Endothelial cell of umbilical vein (primary cell): ENCODE measurements at regions not wholly inside any gene's neighbourhood (a gene's known extent, or its start where the extent isn't known, plus 50 kb on each side); places are given as distances from the start of the nearest gene placed in this dataset.

Experiments used
- BruUV-seq: library from RNA; stranded (reverse); fragments of 400-500 nt; replicated peaks from 2 replicates; lab custom pipeline; 2021; lab: Mats Ljungman, UMichigan
- CTCF ChIA-PET: fragments of 300-600, 350-600 bp; sonication (Branson Sonifier 250); formaldehyde crosslinking; loops from one replicate; lab custom pipeline; 2021; ENCODE audit warnings: antibody characterized with exemption, inconsistent platforms; lab: Charles Lee
- POLR2A ChIA-PET: fragments of 300-600, 350-600 bp; sonication (Branson Sonifier 250); formaldehyde crosslinking; loops from one replicate; lab custom pipeline; 2021; ENCODE audit warnings: antibody characterized with exemption, inconsistent platforms; lab: Charles Lee
- DNase-seq: peaks from one replicate; pipeline ENCODE4 v3.0.0-alpha.2; 2011; ENCODE audit warnings: low read depth, low spot score
- FAIRE-seq: peaks from 2 replicates; lab custom pipeline; 2011; peaks lifted over from hg19 to GRCh38; lab: Jason Lieb, UNC
- H2AFZ ChIP-seq: 2 replicates; pipeline ENCODE4 v1.6.0; 2012; ENCODE audit warnings: low read depth, low read length, control low read depth, inconsistent platforms
- H3K27ac ChIP-seq: 2 replicates; pipeline ENCODE4 v1.5.1; 2011; ENCODE audit warnings: low read depth, mild to moderate bottlenecking, control low read depth, low read length, moderate library complexity; ENCODE audit not compliant: insufficient read depth
- H3K27me3 ChIP-seq, 2 experiments: 2 replicates each; pipeline versions ENCODE4 v1.6.0 to v1.6.1; 2011; ENCODE audit warnings: low read length in 2 of 2, mixed read lengths in 1 of 2; ENCODE audit not compliant: control insufficient read depth in 2 of 2, insufficient read depth in 2 of 2
- H3K36me3 ChIP-seq, 2 experiments: 2 replicates in 1 of 2; 3 replicates in 1 of 2; pipeline ENCODE4 v1.5.1; 2011; ENCODE audit warnings: low read length in 2 of 2, mild to moderate bottlenecking in 1 of 2, moderate library complexity in 1 of 2; ENCODE audit not compliant: control insufficient read depth in 2 of 2, insufficient read depth in 2 of 2; ENCODE audit errors: extremely low read depth in 1 of 2
- H3K4me1 ChIP-seq: 3 replicates; pipeline ENCODE4 v1.5.1; 2011; ENCODE audit warnings: mild to moderate bottlenecking, low read length; ENCODE audit not compliant: control insufficient read depth, insufficient read depth; ENCODE audit errors: extremely low read depth
- H3K4me2 ChIP-seq: 2 replicates; pipeline ENCODE4 v1.6.1; 2011; ENCODE audit warnings: low read length, control low read depth, mixed read lengths; ENCODE audit not compliant: insufficient read depth
- H3K4me3 ChIP-seq, 3 experiments: fragments of 200-600 bp in 1 of 3; sonication (generic), shearing (Covaris generic) in 1 of 3; replicated peaks in 1 of 3; 2 replicates each; pipeline ENCODE4 v1.5.1; 2011 to 2016; ENCODE audit warnings: control low read depth in 3 of 3, low read length in 3 of 3, mild to moderate bottlenecking in 2 of 3, inconsistent platforms in 1 of 3, low read depth in 1 of 3, moderate library complexity in 1 of 3; ENCODE audit not compliant: insufficient read depth in 1 of 3
- H3K79me2 ChIP-seq: 2 replicates; pipeline ENCODE4 v1.6.0; 2012; ENCODE audit warnings: low read length, inconsistent platforms; ENCODE audit not compliant: control insufficient read depth, insufficient read depth
- H3K9ac ChIP-seq: replicated peaks from 2 replicates; pipeline ENCODE3; 2011; ENCODE audit warnings: low read length, control low read depth; ENCODE audit not compliant: insufficient read depth; ENCODE audit errors: extremely low read depth
- H3K9me1 ChIP-seq: replicated peaks from 3 replicates; pipeline ENCODE4 v1.6.0; 2011; ENCODE audit warnings: mild to moderate bottlenecking, low read length; ENCODE audit not compliant: control insufficient read depth, insufficient read depth; ENCODE audit errors: extremely low read depth
- H3K9me3 ChIP-seq: replicated peaks from 2 replicates; pipeline ENCODE4 v1.5.1; 2012; ENCODE audit warnings: low read length, inconsistent platforms; ENCODE audit not compliant: control insufficient read depth, insufficient read depth
- H4K20me1 ChIP-seq: replicated peaks from 2 replicates; pipeline ENCODE3; 2011; ENCODE audit warnings: mild to moderate bottlenecking, low read length; ENCODE audit not compliant: control insufficient read depth, insufficient read depth; ENCODE audit errors: extremely low read depth
- CTCF ChIP-seq, 2 donors: IDR thresholded peaks; 1 replicate in 1 of 2; 2 replicates in 1 of 2; pipeline ENCODE4 v1.5.1; 2011; ENCODE audit warnings: low read length in 2 of 2, mild to moderate bottlenecking in 2 of 2, moderate library complexity in 2 of 2, control low read depth in 1 of 2, inconsistent platforms in 1 of 2, low read depth in 1 of 2; ENCODE audit not compliant: insufficient read depth in 1 of 2; ENCODE audit errors: extremely low read depth in 1 of 2
- EZH2 ChIP-seq: IDR thresholded peaks from 2 replicates; pipeline ENCODE4 v1.6.1; 2012; ENCODE audit warnings: borderline replicate concordance, low read depth, mild to moderate bottlenecking, moderate library complexity, low read length, inconsistent platforms; ENCODE audit not compliant: severe bottlenecking
- FOS ChIP-seq: IDR thresholded peaks from 2 replicates; pipeline ENCODE4 v1.6.1; 2011; ENCODE audit warnings: mild to moderate bottlenecking, low read length, moderate library complexity, borderline replicate concordance; ENCODE audit not compliant: insufficient read depth
- JUN ChIP-seq: IDR thresholded peaks from 2 replicates; pipeline ENCODE4 v1.6.1; 2011; ENCODE audit warnings: borderline replicate concordance, low read depth; ENCODE audit not compliant: insufficient read length, insufficient read depth
- MAX ChIP-seq: IDR thresholded peaks from 2 replicates; pipeline ENCODE4 v1.6.1; 2011; ENCODE audit not compliant: insufficient read depth, insufficient read length
- MYC ChIP-seq: IDR thresholded peaks from one replicate; pipeline ENCODE4 v1.6.1; 2011; ENCODE audit warnings: mild to moderate bottlenecking, low read depth, low read length
- POLR2A ChIP-seq: IDR thresholded peaks from 2 replicates; pipeline ENCODE4 v1.6.1; 2012; ENCODE audit warnings: low read depth, mild to moderate bottlenecking, control low read depth, low read length
- POLR2AphosphoS5 ChIP-seq: IDR thresholded peaks from 2 replicates; pipeline ENCODE4 v1.6.1; 2012; ENCODE audit warnings: low read depth, mild to moderate bottlenecking, control low read depth, low read length, moderate library complexity; ENCODE audit not compliant: insufficient read depth
- dilution Hi-C: fragments of 300-500 bp; cut with MboI; formaldehyde crosslinking; loops from one replicate; pipeline ENCODE4 v1.15.0; 2019; ENCODE audit warnings: low sequenced_read_pairs; ENCODE audit not compliant: extremely low pct_ligation_motif_present
- intact Hi-C: fragments of 100-400 bp; cut with micrococcal nuclease; formaldehyde crosslinking; loops from one replicate; pipeline ENCODE4 v1.10.0; 2022

GRCh38 chr18:29660777-29661176, 1381.8 kb downstream of the DSC3 start:
- H3K36me3 ChIP-seq: no peaks in the 10 kb centered on the region
- ChIA-PET CTCF (interaction anchor here (1.3 kb wide), 1 partner anchor 10 kb away, joined by 3 read pairs; no protein-coding TSS in a partner anchor), POLR2A (no interaction called here)
- dilution Hi-C loops: no loop called here
- FAIRE-seq (no peak), DNase-seq (no peak)
- H3K9ac ChIP-seq: no peak overlapping the region
- BruUV-seq: no TSS peak
- no peaks in the 10 kb centered on the region for H3K9me3 ChIP-seq
- intact Hi-C loops: no loop called here
- no peak overlapping the region for H2AFZ ChIP-seq
- no peaks in the 10 kb centered on the region for H4K20me1 ChIP-seq
- H3K27ac ChIP-seq: no peak overlapping the region
- TF ChIP-seq POLR2A (no peak), FOS (no peak), MAX (no peak)
- H3K27me3 ChIP-seq: no peaks in the 10 kb centered on the region
- H3K4me2 ChIP-seq: no peak overlapping the region
- H3K79me2 ChIP-seq: no peaks in the 10 kb centered on the region
- H3K9me1 ChIP-seq: no peaks in the 10 kb centered on the region
- H3K4me3 ChIP-seq: no peak overlapping the region
- H3K4me1 ChIP-seq: no peaks in the 10 kb centered on the region

DNA sequence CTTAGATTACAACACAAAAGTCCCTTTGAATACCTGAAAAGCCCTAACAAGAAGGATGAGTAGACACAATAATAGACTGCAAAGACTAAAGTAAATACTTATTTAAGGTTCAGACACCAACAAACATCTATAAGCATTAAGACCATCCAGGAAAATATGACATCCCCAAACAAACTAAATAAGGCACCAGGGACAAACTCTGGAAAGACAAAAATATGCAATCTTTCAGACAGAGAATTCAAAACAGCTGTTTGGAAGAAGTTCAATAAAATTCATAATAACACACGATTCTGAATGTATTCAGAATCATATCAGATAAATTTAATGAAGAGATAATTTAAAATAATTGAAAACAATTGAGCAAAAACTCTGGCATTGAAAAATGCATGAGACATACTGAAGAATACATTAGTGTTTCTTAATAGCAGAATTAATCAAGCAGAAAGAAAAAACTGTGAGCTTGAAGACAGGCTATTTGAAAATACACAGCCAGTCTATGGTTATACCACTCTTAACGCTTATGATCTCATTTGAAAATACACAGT, 1388.8 kb downstream of the DSC3 start:
- Histone ChIP-seq H2AFZ (no peak overlapping the region), H3K9ac (no peak overlapping the region), H3K4me3 (no peak overlapping the region), H3K27me3 (no peaks in the 10 kb centered on the region), H3K36me3 (no peaks in the 10 kb centered on the region), H4K20me1 (no peaks in the 10 kb centered on the region), H3K9me3 (no peaks in the 10 kb centered on the region), H3K27ac (no peak overlapping the region), H3K79me2 (no peaks in the 10 kb centered on the region), H3K4me2 (no peak overlapping the region), H3K9me1 (no peaks in the 10 kb centered on the region), H3K4me1 (no peaks in the 10 kb centered on the region)
- dilution Hi-C loops (no loop called here), intact Hi-C loops (no loop called here)
- no TSS peak for BruUV-seq
- DNase-seq: no peak
- ChIA-PET POLR2A (no interaction called here), CTCF (interaction anchor here (1.1 kb wide), 1 partner anchor 10 kb away, joined by 3 read pairs; no protein-coding TSS in a partner anchor)
- no peak for FAIRE-seq
- TF ChIP-seq FOS: no peak
- no peak for TF ChIP-seq MAX
- TF ChIP-seq MYC: no peak
- TF ChIP-seq CTCF (IDR thresholded peaks at IDR 0.05; ENCODE audit: extremely low read depth in 1 of 2, insufficient read depth in 1 of 2, low read depth in 1 of 2, low read length in 2 of 2): no peak
- TF ChIP-seq JUN: no peak
- TF ChIP-seq POLR2AphosphoS5: no peak
- no peak for TF ChIP-seq POLR2A
- no peak for TF ChIP-seq EZH2
